Mesodermal cell (in vitro differentiated cells): ENCODE measurements at regions not wholly inside any gene's neighbourhood (a gene's known extent, or its start where the extent isn't known, plus 50 kb on each side); places are given as distances from the start of the nearest gene placed in this dataset.
"Not testable (repeated sequence)": the region's sequence is repeated elsewhere in the genome, so short reads cannot be mapped to it uniquely, and the experiment has no call there.

Experiments
- H3K27ac ChIP-seq: 2 replicates; pipeline ENCODE4 v1.7.0; 2013; ENCODE audit warnings: mild to moderate bottlenecking, low read depth, low read length, moderate library complexity; ENCODE audit not compliant: severe bottlenecking
- H3K36me3 ChIP-seq: 2 replicates; pipeline ENCODE4 v1.7.1; 2013; ENCODE audit warnings: mild to moderate bottlenecking, low read length, moderate library complexity; ENCODE audit not compliant: control insufficient read depth, insufficient read depth
- H3K4me1 ChIP-seq: one replicate; pipeline ENCODE4 v1.7.1; 2013; ENCODE audit warnings: mild to moderate bottlenecking, low read length; ENCODE audit not compliant: insufficient read depth, control insufficient read depth, poor library complexity, severe bottlenecking
- H3K4me3 ChIP-seq: 2 replicates; pipeline ENCODE4 v1.7.0; 2013; ENCODE audit warnings: low read length, control low read depth, mild to moderate bottlenecking; ENCODE audit not compliant: insufficient read depth, poor library complexity, severe bottlenecking; ENCODE audit errors: extremely low read depth
- H3K9me3 ChIP-seq: 2 replicates; pipeline ENCODE4 v1.7.1; 2013; ENCODE audit warnings: mild to moderate bottlenecking, low read length, moderate library complexity; ENCODE audit not compliant: control insufficient read depth
- WGBS, 2 experiments: methylation state at CpG; one replicate each; pipeline ENCODE4 v1.1.5; 2013; ENCODE audit warnings: missing lambda C conversion rate in 2 of 2; ENCODE audit not compliant: insufficient coverage in 2 of 2; 5-methylcytosine and 5-hydroxymethylcytosine counted together

- not testable (repeated sequence) for H3K9me3 ChIP-seq, H3K4me1 ChIP-seq
- whole genome bisulfite sequencing, 2 experiments: 96% methylated on average over 19 to 21 of the region's 29 CpGs
Observed at GRCh38 chr7:81437160-81437559, 332.7 kb downstream of the HGF start.

DNA sequence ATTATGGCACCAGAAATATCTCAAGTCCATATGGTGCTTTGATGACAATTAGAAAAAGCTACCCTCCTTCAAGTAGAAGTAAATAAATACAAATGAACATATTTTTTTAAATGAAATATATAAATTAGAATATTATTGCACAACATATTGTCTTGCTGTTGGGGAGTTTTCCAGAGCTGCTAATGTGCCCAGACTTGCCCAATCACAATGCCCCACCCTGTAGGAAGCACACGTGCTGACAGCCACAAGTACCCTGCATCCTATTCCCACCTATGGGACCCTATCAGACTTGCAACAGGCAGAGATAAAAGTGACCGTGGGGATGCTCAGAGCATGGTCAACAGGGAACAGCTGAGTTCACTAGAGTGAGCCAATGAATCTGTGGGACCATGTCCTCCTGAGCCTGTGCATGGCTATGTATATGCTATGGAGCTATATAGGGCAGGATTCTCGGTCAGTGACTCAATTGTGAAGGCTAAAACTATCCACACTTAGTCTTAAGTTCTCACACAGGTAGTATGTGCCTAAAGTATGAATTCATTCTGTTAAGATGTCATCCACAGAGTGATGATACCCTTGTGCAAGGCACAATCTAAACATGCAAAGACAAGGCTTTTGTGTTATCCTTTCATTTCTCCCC, 336.0 kb downstream of the HGF start:
- 72 to 90% methylated on average over 2 of the region's 3 CpGs for WGBS, 2 experiments
- no peak overlapping the region for H3K27ac ChIP-seq
- no peaks in the 10 kb centered on the region for H3K36me3 ChIP-seq
- H3K9me3 ChIP-seq: no peaks in the 10 kb centered on the region
- H3K4me1 ChIP-seq: no peaks in the 10 kb centered on the region
- H3K4me3 ChIP-seq: no peak overlapping the region

More at GRCh38 chr7:81437160-81437559, 332.7 kb downstream of the HGF start:
- not testable (repeated sequence) for H3K4me3 ChIP-seq, H3K27ac ChIP-seq, H3K36me3 ChIP-seq

DNA sequence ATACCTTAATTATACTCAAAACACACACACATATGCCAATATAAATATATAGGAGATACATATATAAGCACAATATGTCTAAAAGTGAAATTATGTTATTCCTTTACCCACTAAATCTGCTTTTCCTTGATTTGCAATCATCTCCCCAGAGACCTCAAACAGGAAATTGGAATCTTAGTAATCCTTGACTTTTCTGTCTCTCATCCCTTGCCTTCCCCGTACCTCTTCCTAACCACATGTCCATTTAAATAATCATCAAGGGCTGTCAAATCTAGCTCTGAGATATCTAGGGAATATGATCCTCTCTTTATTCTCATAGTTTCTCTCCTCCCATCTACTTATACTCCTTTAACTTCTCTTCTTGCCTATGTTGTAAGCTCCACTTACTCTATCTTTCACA, 336.6 kb downstream of the HGF start:
- Histone ChIP-seq H3K4me3 (no peak overlapping the region), H3K4me1 (no peaks in the 10 kb centered on the region), H3K36me3 (no peaks in the 10 kb centered on the region), H3K27ac (no peak overlapping the region), H3K9me3 (no peaks in the 10 kb centered on the region)
- 100% methylated on average over 1 of the region's 1 CpG; no CpG with 5 or more reads in 1 of the 2 experiments for WGBS, 2 experiments

DNA sequence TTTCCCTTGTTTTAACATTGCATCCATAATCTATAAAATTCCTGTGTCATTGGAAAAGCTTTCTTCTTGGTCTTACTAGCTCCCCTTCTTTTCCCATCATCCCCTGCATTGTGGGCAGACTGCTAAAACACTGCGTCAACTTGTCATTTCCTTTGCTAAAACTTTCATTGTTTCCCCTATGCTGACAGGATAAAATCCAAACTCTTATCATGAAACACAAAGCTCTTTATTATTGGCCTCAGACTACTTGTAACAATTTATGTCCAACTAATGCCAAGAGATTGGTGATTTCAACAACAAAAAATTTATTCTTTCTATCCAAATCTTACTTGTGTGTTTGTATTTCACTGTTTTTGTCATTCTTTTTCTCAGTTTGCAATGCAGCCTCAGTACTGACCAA, 339.1 kb downstream of the HGF start:
- no peak overlapping the region for H3K4me3 ChIP-seq
- H3K9me3 ChIP-seq: no peaks in the 10 kb centered on the region
- H3K27ac ChIP-seq: no peak overlapping the region
- H3K4me1 ChIP-seq: no peaks in the 10 kb centered on the region
- H3K36me3 ChIP-seq: no peaks in the 10 kb centered on the region
- 94 to 100% methylated on average over 1 of the region's 1 CpG for WGBS, 2 experiments

DNA sequence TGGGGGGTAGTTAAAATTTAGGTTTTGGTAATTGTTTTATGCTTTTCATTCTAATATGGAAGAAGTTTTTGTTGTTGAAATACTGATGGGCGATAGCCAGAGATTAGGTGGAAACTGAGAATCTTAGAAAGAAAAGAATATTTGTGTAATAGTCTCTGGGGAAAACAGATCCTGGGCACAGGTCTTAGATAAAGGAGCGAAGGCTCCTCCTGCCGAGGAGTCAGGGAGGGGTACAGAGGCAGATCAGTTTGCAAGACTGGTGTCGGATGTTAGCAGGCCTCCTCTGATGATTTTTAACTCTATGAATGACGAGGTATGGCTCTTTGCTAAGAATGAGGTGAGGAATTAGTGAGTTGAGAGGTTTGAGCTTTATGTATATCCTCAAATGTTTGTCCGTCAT, 339.7 kb downstream of the HGF start:
- no peaks in the 10 kb centered on the region for H3K36me3 ChIP-seq
- no peaks in the 10 kb centered on the region for H3K9me3 ChIP-seq
- no peaks in the 10 kb centered on the region for H3K4me1 ChIP-seq
- WGBS, 2 experiments: 56 to 78% methylated on average over 4 to 6 of the region's 6 CpGs
- H3K27ac ChIP-seq: no peak overlapping the region
- no peak overlapping the region for H3K4me3 ChIP-seq

DNA sequence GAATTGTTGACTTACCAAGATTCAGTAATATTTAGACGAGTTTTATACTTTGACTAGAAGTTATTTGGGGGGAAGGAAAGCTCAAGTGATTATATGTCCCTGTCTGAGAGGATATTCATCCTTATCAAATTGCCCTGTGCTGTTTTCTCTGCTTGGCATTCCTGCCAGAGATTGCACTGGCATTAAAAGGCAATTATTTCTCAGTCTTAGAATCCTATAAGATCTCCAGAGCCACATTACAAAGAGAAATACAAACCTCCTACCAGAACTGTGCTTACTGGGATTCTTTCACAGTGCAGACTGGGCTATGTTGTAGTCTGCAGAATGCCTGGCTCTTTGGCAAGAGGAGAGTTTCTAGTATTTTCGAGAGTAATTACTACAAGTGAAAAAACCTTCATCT, 342.4 kb downstream of the HGF start:
- WGBS, 2 experiments: 80% methylated on average over 1 of the region's 2 CpGs; no CpG with 5 or more reads in 1 of the 2 experiments
- H3K36me3 ChIP-seq: no peaks in the 10 kb centered on the region
- no peaks in the 10 kb centered on the region for H3K9me3 ChIP-seq
- no peaks in the 10 kb centered on the region for H3K4me1 ChIP-seq
- no peak overlapping the region for H3K27ac ChIP-seq
- H3K4me3 ChIP-seq: no peak overlapping the region

- WGBS, 2 experiments: 90 to 98% methylated on average over 5 of the region's 5 CpGs
- Histone ChIP-seq H3K36me3 (no peaks in the 10 kb centered on the region), H3K27ac (no peak overlapping the region), H3K4me1 (no peaks in the 10 kb centered on the region), H3K4me3 (no peak overlapping the region), H3K9me3 (no peaks in the 10 kb centered on the region)
Observed at GRCh38 chr7:81420526-81421226, 349.2 kb downstream of the HGF start.

GRCh38 chr7:81419731-81420130, 350.1 kb downstream of the HGF start:
- Histone ChIP-seq H3K9me3 (no peaks in the 10 kb centered on the region), H3K4me3 (no peak overlapping the region), H3K4me1 (no peaks in the 10 kb centered on the region), H3K27ac (no peak overlapping the region), H3K36me3 (no peaks in the 10 kb centered on the region)

DNA sequence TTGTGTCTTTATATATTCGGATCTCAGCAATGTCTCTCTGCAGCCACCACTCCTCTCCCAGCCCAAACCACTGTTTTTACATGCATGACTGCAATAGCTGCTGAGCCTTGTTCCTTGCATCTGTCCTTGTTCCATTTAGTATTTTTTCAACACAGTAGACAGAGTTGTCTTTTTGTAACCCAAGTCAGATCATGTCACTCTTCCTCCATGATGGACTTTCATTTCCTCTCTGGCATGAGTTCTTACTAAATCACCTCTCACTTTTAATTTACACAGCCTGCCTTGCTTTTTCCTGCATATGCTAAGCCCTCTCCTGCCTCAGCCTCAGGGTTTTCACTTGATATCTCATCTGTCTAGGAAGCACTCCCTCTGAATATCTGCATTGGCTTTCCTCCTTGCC, 353.2 kb downstream of the HGF start:
- no peak overlapping the region for H3K27ac ChIP-seq
- H3K4me3 ChIP-seq: no peak overlapping the region
- H3K36me3 ChIP-seq: no peaks in the 10 kb centered on the region
- H3K9me3 ChIP-seq: no peaks in the 10 kb centered on the region
- WGBS, 2 experiments: 100% methylated on average over 1 of the region's 1 CpG
- H3K4me1 ChIP-seq: no peaks in the 10 kb centered on the region

GRCh38 chr7:81415181-81415580, 354.7 kb downstream of the HGF start:
- WGBS, 2 experiments: no CpG with 5 or more reads among the region's 1 CpG
- no peaks in the 10 kb centered on the region for H3K4me1 ChIP-seq
- no peak overlapping the region for H3K27ac ChIP-seq
- no peaks in the 10 kb centered on the region for H3K36me3 ChIP-seq
- H3K9me3 ChIP-seq: no peaks in the 10 kb centered on the region
- no peak overlapping the region for H3K4me3 ChIP-seq

DNA sequence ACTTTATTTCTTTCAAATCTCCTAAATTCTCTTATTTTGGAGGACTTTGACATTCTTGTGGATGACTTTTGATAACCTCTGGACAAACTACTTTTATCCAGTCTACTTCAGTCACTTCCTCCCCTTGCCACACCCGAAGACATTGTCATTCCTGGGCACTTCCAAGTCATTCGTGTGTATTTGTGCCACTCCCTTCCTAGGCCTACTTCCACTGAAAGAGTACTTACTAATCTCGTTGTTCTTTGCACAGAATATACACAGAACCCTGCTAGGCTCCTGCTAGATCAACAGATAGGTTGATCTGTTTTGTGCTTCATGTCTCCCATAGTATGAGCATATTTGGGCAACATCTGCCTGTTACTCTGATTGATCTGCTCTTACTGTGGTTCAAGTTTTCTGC, 355.4 kb downstream of the HGF start:
- no peaks in the 10 kb centered on the region for H3K4me1 ChIP-seq
- H3K4me3 ChIP-seq: no peak overlapping the region
- no peak overlapping the region for H3K27ac ChIP-seq
- no peaks in the 10 kb centered on the region for H3K9me3 ChIP-seq
- WGBS, 2 experiments: 88% methylated on average over 3 of the region's 3 CpGs
- H3K36me3 ChIP-seq: no peaks in the 10 kb centered on the region
